ENCODE measurements at regions not wholly inside any gene's neighbourhood (a gene's known extent, or its start where the extent isn't known, plus 50 kb on each side); places are given as distances from the start of the nearest gene placed in this dataset.
A peak's percentile ranks its signal among the peaks of the same experiment; 100 is the strongest.

- in situ Hi-C loops (cut with HindIII; ENCODE audit: low pct_unique_long_range_greater_than_20kb, low sequenced_read_pairs): no loop called here
- no peak for DNase-seq (ENCODE audit: low read depth)
Observed at GRCh38 chr5:169460896-169461295, 122.7 kb upstream of the SPDL1 start.

GRCh38 chr5:169460123-169460522 lies 123.5 kb upstream of the SPDL1 start:
- DNase-seq (ENCODE audit: low read depth): no peak
- in situ Hi-C loops (cut with HindIII; ENCODE audit: low pct_unique_long_range_greater_than_20kb, low sequenced_read_pairs): no loop called here

- in situ Hi-C loops (cut with HindIII; ENCODE audit: low pct_unique_long_range_greater_than_20kb, low sequenced_read_pairs): no loop called here
- DNase-seq (ENCODE audit: low read depth): no peak
Observed at GRCh38 chr5:169458221-169458620, 125.4 kb upstream of the SPDL1 start.

GRCh38 chr5:169450464-169450863 lies 133.1 kb upstream of the SPDL1 start:
- in situ Hi-C loops (cut with HindIII; ENCODE audit: low pct_unique_long_range_greater_than_20kb, low sequenced_read_pairs): no loop called here
- no peak for DNase-seq (ENCODE audit: low read depth)

- no peak for DNase-seq (ENCODE audit: low read depth)
- in situ Hi-C loops (cut with HindIII; ENCODE audit: low pct_unique_long_range_greater_than_20kb, low sequenced_read_pairs): no loop called here
Observed at GRCh38 chr5:169448826-169449225, 134.7 kb upstream of the SPDL1 start.

GRCh38 chr5:169445191-169445590 lies 138.4 kb upstream of the SPDL1 start:
- no peak for DNase-seq (ENCODE audit: low read depth)
- in situ Hi-C loops (cut with HindIII; ENCODE audit: low pct_unique_long_range_greater_than_20kb, low sequenced_read_pairs): no loop called here

- DNase-seq (ENCODE audit: low read depth): no peak
- in situ Hi-C loops (cut with HindIII; ENCODE audit: low pct_unique_long_range_greater_than_20kb, low sequenced_read_pairs): no loop called here
Observed at GRCh38 chr5:169442913-169443784, 140.4 kb upstream of the SPDL1 start.

- DNase-seq (ENCODE audit: low read depth): peak; percentile 19
- in situ Hi-C loops (cut with HindIII; ENCODE audit: low pct_unique_long_range_greater_than_20kb, low sequenced_read_pairs): no loop called here
Observed at GRCh38 chr5:169442403-169442874, 141.1 kb upstream of the SPDL1 start.

GRCh38 chr5:169440107-169440705 lies 139.3 kb upstream of the SLIT3 start:
- peak; percentile 48 for DNase-seq (ENCODE audit: low read depth)
- in situ Hi-C loops (cut with HindIII; ENCODE audit: low pct_unique_long_range_greater_than_20kb, low sequenced_read_pairs): no loop called here

- in situ Hi-C loops (cut with HindIII; ENCODE audit: low pct_unique_long_range_greater_than_20kb, low sequenced_read_pairs): no loop called here
- no peak for DNase-seq (ENCODE audit: low read depth)
Observed at GRCh38 chr5:169439362-169439761, 138.4 kb upstream of the SLIT3 start.

- no peak for DNase-seq (ENCODE audit: low read depth)
- in situ Hi-C loops (cut with HindIII; ENCODE audit: low pct_unique_long_range_greater_than_20kb, low sequenced_read_pairs): no loop called here
Observed at GRCh38 chr5:169435506-169436229, 134.7 kb upstream of the SLIT3 start.

- in situ Hi-C loops (cut with HindIII; ENCODE audit: low pct_unique_long_range_greater_than_20kb, low sequenced_read_pairs): no loop called here
Observed at GRCh38 chr5:169433221-169433651, 132.3 kb upstream of the SLIT3 start.

GRCh38 chr5:169431386-169431785 lies 130.4 kb upstream of the SLIT3 start:
- in situ Hi-C loops (cut with HindIII; ENCODE audit: low pct_unique_long_range_greater_than_20kb, low sequenced_read_pairs): no loop called here
- no peak for DNase-seq (ENCODE audit: low read depth)

More at GRCh38 chr5:169433221-169433651, 132.3 kb upstream of the SLIT3 start:
- DNase-seq (ENCODE audit: low read depth): no peak

- DNase-seq (ENCODE audit: low read depth): no peak
- in situ Hi-C loops (cut with HindIII; ENCODE audit: low pct_unique_long_range_greater_than_20kb, low sequenced_read_pairs): no loop called here
Observed at GRCh38 chr5:169430671-169431070, 129.7 kb upstream of the SLIT3 start.

- in situ Hi-C loops (cut with HindIII; ENCODE audit: low pct_unique_long_range_greater_than_20kb, low sequenced_read_pairs): no loop called here
- no peak for DNase-seq (ENCODE audit: low read depth)
Observed at GRCh38 chr5:169429044-169429443, 128.1 kb upstream of the SLIT3 start.

GRCh38 chr5:169426784-169427183 lies 125.8 kb upstream of the SLIT3 start:
- no peak for DNase-seq (ENCODE audit: low read depth)
- in situ Hi-C loops (cut with HindIII; ENCODE audit: low pct_unique_long_range_greater_than_20kb, low sequenced_read_pairs): no loop called here

- in situ Hi-C loops (cut with HindIII; ENCODE audit: low pct_unique_long_range_greater_than_20kb, low sequenced_read_pairs): no loop called here
- no peak for DNase-seq (ENCODE audit: low read depth)
Observed at GRCh38 chr5:169424670-169425378, 123.9 kb upstream of the SLIT3 start.

- in situ Hi-C loops (cut with HindIII; ENCODE audit: low pct_unique_long_range_greater_than_20kb, low sequenced_read_pairs): no loop called here
- DNase-seq (ENCODE audit: low read depth): no peak
Observed at GRCh38 chr5:169424279-169424655, 123.3 kb upstream of the SLIT3 start.
